OCI-LY7 (cell line): ENCODE measurements at regions not wholly inside any gene's neighbourhood (a gene's known extent, or its start where the extent isn't known, plus 50 kb on each side); places are given as distances from the start of the nearest gene placed in this dataset.

Experiments used
- CTCF ChIP-seq: fragments of 200-600 bp; sonication (generic); conservative IDR thresholded peaks from 2 replicates; pipeline ENCODE4 v1.5.1; 2014; ENCODE audit warnings: mild to moderate bottlenecking, antibody characterized with exemption, low read length, moderate library complexity, mixed read lengths
- EZH2phosphoT487 ChIP-seq: fragments of 200-600 bp; sonication (generic); IDR thresholded peaks from 2 replicates; pipeline ENCODE4 v1.6.1; 2018; ENCODE audit warnings: low read depth, borderline replicate concordance, mild to moderate bottlenecking, mixed run types, antibody characterized with exemption, low read length, moderate library complexity, mixed read lengths

GRCh38 chr5:113682497-113683136 lies 169.1 kb downstream of the YTHDC2 start:
- TF ChIP-seq CTCF (no peak; the same call in 1 of the 2 replicates), EZH2phosphoT487 (no peak)
